GM19351 (cell line): ENCODE measurements at regions not wholly inside any gene's neighbourhood (a gene's known extent, or its start where the extent isn't known, plus 50 kb on each side); places are given as distances from the start of the nearest gene placed in this dataset.
"Not testable (repeated sequence)": the region's sequence is repeated elsewhere in the genome, so short reads cannot be mapped to it uniquely, and the experiment has no call there.

Source experiments
- ATAC-seq: cut with Tn5 transposase; IDR thresholded peaks from one replicate; pipeline ENCODE4 v1.9.1; 2021; ENCODE audit warnings: mild to moderate bottlenecking, moderate library complexity; ENCODE audit not compliant: unreplicated experiment

DNA sequence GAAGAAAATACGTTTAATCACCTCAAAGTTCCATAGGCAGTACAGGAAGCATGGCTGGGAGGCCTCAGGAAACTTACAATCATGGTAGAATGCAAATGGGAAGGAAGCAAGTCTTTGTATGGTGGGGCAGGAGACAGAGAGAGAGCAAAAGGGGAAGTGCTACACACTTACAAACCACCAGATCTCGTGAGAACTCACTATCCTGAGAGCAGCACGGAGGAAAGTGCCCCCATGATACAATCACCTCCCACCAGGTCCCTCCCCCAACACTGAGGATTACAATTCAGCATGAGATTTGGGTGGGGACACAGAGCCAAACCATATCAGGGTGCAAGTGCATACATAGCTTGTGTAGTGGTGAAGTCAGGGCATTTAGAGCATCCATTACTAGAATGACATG, 92.3 kb upstream of the ANKRD10 start:
- peak; percentile 47 for ATAC-seq

DNA sequence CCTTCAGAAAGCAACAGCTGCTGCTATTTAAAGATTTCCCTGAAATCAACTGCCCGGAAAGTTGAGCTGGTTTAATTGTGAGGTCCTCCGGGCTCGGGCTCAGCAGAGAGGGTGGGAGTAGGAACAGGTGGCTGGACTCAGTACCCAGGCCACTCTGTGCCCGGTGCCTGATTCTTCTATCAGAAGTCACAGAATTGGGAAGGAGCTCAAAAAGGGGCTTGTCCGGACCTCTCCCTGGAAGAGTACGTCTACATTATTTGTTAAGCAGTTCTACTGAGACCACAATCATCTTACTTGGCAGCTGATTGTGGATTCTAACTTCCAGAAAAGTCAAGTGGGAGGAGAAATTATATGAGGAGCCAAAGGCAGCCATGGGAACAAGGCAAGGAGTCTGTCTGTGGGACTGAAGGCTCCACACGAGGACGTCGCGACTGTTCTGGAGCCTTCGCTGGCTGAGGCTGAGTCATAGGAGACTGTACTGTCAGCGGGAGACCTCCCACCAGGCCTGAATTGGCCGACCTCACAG, 91.7 kb upstream of the ANKRD10 start:
- no peak for ATAC-seq

GRCh38 chr13:111005808-111006505, 91.1 kb upstream of the ANKRD10 start:
- ATAC-seq = no peak

DNA sequence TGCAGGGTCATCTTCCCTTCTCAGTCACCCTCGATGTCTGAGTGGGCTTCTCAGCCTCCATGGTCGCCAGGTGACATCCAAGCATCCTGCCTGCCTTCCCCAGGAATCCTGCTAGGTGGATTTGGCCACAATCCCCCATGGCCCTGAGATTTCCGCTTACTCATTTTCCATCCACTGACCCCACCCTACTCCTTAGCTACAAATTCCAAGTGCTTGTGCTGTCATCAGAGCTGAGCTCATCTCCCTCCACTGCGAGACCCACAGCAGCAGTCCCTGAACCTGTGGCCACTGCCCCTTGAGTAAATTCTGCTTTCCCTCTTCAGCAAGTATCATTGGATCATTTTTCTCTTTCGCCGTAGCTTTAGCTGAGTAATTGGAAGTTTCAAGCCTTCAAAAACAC, 90.5 kb upstream of the ANKRD10 start:
- ATAC-seq = no peak

DNA sequence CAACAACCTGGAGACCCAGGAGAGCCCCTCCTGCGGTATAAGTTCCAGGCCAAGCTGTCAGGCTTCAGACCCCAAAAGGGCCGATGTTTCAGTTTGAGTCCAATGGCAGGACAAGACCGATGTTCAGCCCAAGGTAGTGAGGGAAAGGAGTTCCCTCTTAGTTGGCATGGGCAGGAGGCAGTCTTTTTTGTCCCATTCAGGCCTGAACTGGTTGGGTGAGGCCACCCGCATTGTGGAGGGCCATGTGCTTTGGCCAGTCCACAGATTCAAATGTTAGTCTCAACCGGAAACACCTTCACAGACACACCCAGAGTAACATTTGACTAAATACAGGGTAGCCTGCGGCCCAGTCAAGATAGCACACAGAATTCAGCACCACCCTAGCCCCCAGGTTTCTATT, 89.6 kb upstream of the ANKRD10 start:
- ATAC-seq = no peak

DNA sequence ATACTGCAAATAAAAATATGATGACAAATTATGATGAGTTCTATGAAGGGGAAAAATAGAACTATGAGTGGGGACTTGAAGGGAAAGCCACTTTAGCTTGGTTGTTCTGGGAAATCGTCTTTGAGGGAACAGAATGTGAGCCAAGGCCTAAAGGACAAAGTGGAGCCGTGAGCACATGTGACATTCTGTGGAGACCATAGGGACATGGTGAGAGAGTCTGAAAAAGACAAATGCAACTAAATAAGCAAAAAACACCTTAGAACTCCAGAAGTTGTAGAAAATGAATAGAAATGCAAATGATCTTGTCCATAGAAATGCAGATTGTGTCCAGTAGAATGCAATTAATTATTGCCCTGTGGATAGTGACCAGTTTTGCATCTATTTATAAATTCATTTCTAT, 86.8 kb upstream of the ANKRD10 start:
- ATAC-seq = no peak

GRCh38 chr13:110993788-110994187, 78.9 kb upstream of the ANKRD10 start:
- ATAC-seq = no peak

DNA sequence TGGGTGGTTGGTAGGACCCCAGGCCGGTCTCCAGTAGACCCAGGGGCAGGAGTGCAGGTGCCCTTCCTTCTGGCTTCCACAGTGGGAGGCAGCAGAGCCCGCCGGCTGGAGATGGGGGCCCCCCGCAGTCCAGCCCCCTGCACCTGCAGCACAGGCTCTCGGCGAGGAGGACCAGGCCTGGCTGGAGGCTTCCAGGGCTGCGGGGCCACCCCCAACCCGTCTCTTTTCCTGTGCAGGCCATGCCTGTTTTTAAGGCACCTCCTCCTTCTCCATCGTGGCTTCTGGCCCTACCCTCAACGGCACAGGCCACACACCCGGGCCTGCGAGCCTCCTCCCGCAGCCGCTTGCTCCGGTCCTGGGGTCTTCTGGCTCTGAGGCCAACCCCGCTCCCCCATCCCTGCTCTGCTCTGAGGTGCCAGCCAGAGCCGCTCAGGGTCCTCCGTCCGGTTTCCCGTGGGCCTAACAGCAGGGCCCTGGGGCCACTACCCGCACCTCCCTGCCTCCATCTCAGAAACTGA, 77.2 kb upstream of the ANKRD10 start:
- no peak for ATAC-seq

GRCh38 chr13:110989331-110989730, 74.5 kb upstream of the ANKRD10 start:
- ATAC-seq = no peak

- ATAC-seq = no peak
Observed at GRCh38 chr13:110985541-110985940, 70.7 kb upstream of the ANKRD10 start.

GRCh38 chr13:110984798-110985197, 69.9 kb upstream of the ANKRD10 start:
- no peak for ATAC-seq

DNA sequence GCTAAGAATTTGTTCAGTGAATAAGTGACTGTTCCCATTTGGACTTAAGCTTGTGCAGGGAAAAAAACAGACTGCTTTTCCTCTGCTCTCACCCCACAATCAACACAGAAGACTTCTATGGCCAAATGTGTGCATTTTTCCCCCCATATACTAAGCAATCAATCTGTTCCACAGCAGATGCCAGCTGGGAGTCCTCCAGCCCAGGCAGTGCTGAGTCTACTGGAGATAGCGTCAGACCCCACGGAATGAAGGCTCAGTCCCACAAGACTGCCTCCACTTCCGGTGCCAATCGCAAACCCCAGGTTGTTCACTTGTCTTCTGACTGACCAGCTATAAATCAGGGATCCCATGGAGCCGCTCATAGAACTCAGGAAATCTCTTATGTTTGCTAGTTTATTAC, 69.5 kb upstream of the ANKRD10 start:
- no peak for ATAC-seq

DNA sequence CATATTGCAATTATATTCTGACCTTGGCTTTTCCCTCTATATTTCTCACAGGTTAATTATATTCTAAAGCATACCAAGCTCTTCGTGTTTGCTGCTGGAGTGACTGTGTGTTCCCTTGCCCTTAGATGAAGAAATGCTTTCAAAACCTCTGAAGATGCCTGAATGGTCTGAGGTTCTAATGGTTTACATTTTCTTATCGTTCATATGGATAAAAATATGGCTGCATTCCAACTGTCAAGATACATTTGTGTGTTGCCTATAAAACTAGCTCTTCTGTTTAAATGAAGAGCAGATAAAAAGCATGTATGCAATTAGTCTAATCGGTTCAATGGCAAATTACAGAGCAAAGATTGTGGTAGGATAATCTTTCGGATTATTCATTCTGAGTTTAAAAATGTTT, 68.4 kb upstream of the ANKRD10 start:
- no peak for ATAC-seq

GRCh38 chr13:110981379-110981778, 66.5 kb upstream of the ANKRD10 start:
- no peak for ATAC-seq

- no peak for ATAC-seq
Observed at GRCh38 chr13:110980921-110981320, 66.1 kb upstream of the ANKRD10 start.

DNA sequence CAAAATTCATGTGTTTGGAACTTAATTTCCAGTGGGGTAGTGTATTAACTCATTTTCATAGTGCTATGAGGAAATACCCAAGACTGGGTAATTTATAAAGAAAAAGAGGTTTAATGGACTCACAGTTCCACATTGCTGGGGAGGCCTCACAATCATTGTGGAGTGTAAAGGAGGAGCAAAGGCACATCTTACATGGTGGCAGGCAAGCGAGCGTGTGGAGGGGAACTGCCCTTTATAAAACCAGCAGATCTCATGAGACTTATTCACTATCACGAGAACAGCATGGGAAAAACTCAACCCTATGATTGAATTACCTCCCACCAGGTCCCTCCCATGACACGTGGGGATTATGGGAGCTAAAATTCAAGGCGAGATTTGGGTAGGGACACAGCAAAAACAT, 64.3 kb upstream of the ANKRD10 start:
- not testable (repeated sequence) for ATAC-seq

DNA sequence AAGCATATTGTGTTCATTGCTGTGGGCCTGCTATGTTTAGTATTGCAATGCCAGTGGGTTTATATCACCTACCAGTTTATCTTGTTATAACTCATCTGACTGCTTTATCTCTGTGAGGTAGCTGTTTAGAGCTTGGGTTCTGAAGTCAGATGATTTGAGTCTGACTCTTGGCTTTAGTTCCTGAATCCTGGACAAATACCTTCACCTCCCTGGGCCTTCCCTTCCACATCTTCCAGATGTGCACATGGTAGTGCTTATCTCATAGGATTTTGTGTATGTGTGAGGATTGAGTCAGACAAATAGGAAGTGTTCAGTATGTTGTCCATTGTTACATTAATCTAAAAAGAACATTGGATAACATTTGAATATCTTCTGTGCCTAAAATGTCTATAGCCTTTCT, 63.5 kb upstream of the ANKRD10 start:
- no peak for ATAC-seq

- no peak for ATAC-seq
Observed at GRCh38 chr13:110976785-110977184, 61.9 kb upstream of the ANKRD10 start.

- ATAC-seq = no peak
Observed at GRCh38 chr13:110973007-110973700, 58.3 kb upstream of the ANKRD10 start.

DNA sequence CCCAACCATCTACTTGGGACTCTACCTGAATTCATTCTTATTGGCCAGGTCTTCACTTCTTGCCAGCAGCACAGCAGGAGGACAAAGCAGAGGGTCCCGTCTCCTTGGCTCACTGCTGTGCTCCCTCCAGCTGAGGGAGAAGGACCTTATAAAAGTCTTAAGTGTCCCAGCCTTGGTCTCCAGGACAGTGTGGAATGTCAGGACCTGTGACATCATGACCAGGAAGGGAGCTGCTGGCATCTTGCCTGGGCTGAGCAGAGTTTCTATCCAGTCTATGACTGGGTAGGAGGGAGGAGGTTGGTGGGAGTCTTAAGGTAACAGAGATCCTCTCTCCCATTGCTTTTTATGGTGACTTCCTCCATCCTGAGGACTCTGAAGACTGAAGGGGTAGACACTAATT, 56.6 kb upstream of the ANKRD10 start:
- ATAC-seq = no peak

DNA sequence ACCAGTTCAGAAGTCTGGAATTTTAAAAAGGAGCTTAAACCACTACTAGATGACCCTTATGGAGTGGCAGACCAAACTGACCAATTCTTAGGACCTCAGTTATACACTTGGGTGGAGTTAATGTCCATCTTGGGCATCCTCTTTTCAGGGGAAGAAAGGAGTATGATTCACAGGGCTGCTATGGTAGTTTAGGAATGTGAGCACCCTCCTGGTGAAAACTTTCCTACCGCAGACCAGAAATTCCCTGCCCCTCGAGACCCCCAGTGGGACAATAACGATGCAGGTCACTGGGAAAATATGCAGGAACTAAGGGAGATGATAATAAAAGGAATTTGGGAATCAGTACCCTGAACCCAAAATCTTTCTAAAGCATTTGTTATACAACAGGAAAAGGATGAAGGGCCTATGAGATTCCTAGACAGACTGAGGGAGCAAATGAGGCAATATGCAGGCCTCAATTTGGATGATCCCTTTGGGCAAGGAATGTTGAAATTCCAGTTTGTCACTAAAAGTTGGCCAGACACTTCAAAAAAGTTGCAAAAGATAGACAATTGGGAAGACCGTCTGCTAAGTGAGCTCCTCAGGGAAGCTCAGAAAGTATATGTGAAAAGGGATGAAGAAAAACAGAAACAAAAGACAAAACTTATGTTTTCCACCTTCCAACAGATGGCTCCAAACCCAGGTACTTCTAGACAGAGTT, 52.4 kb upstream of the ANKRD10 start:
- not testable (repeated sequence) for ATAC-seq

DNA sequence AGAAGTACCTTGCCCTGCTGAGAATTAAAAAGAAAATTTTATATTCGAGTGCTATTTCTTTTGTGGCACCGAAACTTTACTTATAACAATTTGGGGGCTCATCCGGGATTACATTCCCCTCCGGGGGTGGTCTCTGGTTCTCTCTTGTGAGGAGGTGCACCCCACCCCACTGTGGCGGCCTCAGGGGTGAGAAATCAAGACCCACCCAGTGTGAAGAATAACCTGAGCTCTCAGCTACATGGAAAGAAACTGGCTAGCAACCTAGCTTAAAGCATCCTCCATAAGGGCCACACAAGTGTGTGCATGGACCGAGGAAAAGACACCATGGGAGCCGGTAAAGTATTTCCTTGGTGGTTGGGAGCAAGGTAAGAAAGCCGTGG, 50.9 kb upstream of the ANKRD10 start:
- ATAC-seq = no peak
